Mammary epithelial cell (primary cell): ENCODE measurements at regions not wholly inside any gene's neighbourhood (a gene's known extent, or its start where the extent isn't known, plus 50 kb on each side); places are given as distances from the start of the nearest gene placed in this dataset.

Source experiments
- CTCF ChIP-seq, 2 donors: IDR thresholded peaks in 1 of 2; conservative IDR thresholded peaks in 1 of 2; 2 replicates each; pipeline ENCODE4 v1.5.1; 2011 to 2012; ENCODE audit warnings: inconsistent platforms in 2 of 2, low read length in 2 of 2, mild to moderate bottlenecking in 2 of 2, control low read depth in 1 of 2, low read depth in 1 of 2; ENCODE audit not compliant: insufficient read depth in 1 of 2; ENCODE audit errors: extremely low read depth in 1 of 2
- EZH2 ChIP-seq: IDR thresholded peaks from 2 replicates; pipeline ENCODE4 v1.6.1; 2012; ENCODE audit warnings: low read length, inconsistent platforms, borderline replicate concordance

GRCh38 chr13:44809190-44809589 lies 180.1 kb downstream of the NUFIP1 start:
- no peak for TF ChIP-seq CTCF (conservative IDR thresholded peaks at IDR 0.05 in 1 of 2, IDR thresholded peaks at IDR 0.05 in 1 of 2; ENCODE audit: extremely low read depth in 1 of 2, insufficient read depth in 1 of 2, low read depth in 1 of 2, low read length in 2 of 2)
- TF ChIP-seq EZH2 = no peak
